ENCODE measurements at regions not wholly inside any gene's neighbourhood (a gene's known extent, or its start where the extent isn't known, plus 50 kb on each side); places are given as distances from the start of the nearest gene placed in this dataset.

- Histone ChIP-seq H3K79me2 (ENCODE audit: low read depth) (no peaks in the 10 kb centered on the region), H3K36me3 (no peaks in the 10 kb centered on the region), H3K9me3 (ENCODE audit: low read depth) (no peaks in the 10 kb centered on the region), H3K4me3 (no peak overlapping the region), H3K27ac (no peak overlapping the region), H3K9ac (no peak overlapping the region), H3K4me2 (no peak overlapping the region), H3K4me1 (no peaks in the 10 kb centered on the region), H2AFZ (replicated peaks) (no peak overlapping the region), H3F3A (ENCODE audit: low read depth) (no peaks in the 10 kb centered on the region), H4K20me1 (ENCODE audit: low read depth) (no peaks in the 10 kb centered on the region), H3K27me3 (no peaks in the 10 kb centered on the region)
- no peak for TF ChIP-seq CTCF (IDR thresholded peaks at IDR 0.05)
- TF ChIP-seq EZH2 (IDR thresholded peaks at IDR 0.05): no peak
- TF ChIP-seq EZH2phosphoT487 (IDR thresholded peaks at IDR 0.05): no peak
- Mint-ChIP-seq H3K4me3 (no peak overlapping the region), H3K27ac (no peak overlapping the region), H3K36me3 (no peaks in the 10 kb centered on the region), H3K27me3 (ENCODE audit: insufficient read depth, low read depth) (no peaks in the 10 kb centered on the region), H3K9me3 (no peaks in the 10 kb centered on the region), H3K4me1 (no peaks in the 10 kb centered on the region)
- no peak for DNase-seq (ENCODE audit: low spot score)
Observed at GRCh38 chr5:85017261-85017660, 632.6 kb upstream of the EDIL3 start.

- Mint-ChIP-seq H3K4me1 (peaks cover 10% of the 10 kb centered on the region), H3K4me3 (no peak overlapping the region), H3K27me3 (ENCODE audit: insufficient read depth, low read depth) (no peaks in the 10 kb centered on the region), H3K36me3 (no peaks in the 10 kb centered on the region), H3K27ac (no peak overlapping the region), H3K9me3 (no peaks in the 10 kb centered on the region)
- Histone ChIP-seq H3K9me3 (ENCODE audit: low read depth) (no peaks in the 10 kb centered on the region), H4K20me1 (ENCODE audit: low read depth) (no peaks in the 10 kb centered on the region), H3K27ac (no peak overlapping the region), H2AFZ (replicated peaks) (no peak overlapping the region), H3F3A (ENCODE audit: low read depth) (no peaks in the 10 kb centered on the region), H3K27me3 (no peaks in the 10 kb centered on the region), H3K36me3 (no peaks in the 10 kb centered on the region), H3K9ac (no peak overlapping the region), H3K4me1 (peaks cover 3% of the 10 kb centered on the region), H3K4me3 (no peak overlapping the region), H3K4me2 (peak overlapping the region; percentile 27), H3K79me2 (ENCODE audit: low read depth) (no peaks in the 10 kb centered on the region)
- TF ChIP-seq EZH2 (IDR thresholded peaks at IDR 0.05): no peak
- TF ChIP-seq CTCF (IDR thresholded peaks at IDR 0.05): no peak
- no peak for TF ChIP-seq EZH2phosphoT487 (IDR thresholded peaks at IDR 0.05)
- peak; percentile 21 for DNase-seq (ENCODE audit: low spot score)
Observed at GRCh38 chr5:85030316-85031084, 645.8 kb upstream of the EDIL3 start.

GRCh38 chr5:85049020-85049419 lies 664.3 kb upstream of the EDIL3 start:
- H3K9ac ChIP-seq: no peak overlapping the region

More at GRCh38 chr5:85049020-85049419, 664.3 kb upstream of the EDIL3 start:
- H3K4me3 ChIP-seq: no peak overlapping the region
- Mint-ChIP-seq H3K36me3 (no peaks in the 10 kb centered on the region), H3K27me3 (ENCODE audit: insufficient read depth, low read depth) (no peaks in the 10 kb centered on the region), H3K9me3 (peaks cover 2% of the 10 kb centered on the region), H3K4me3 (no peak overlapping the region), H3K4me1 (peaks cover 2% of the 10 kb centered on the region), H3K27ac (no peak overlapping the region)
- no peaks in the 10 kb centered on the region for H3K9me3 ChIP-seq (ENCODE audit: low read depth)
- no peaks in the 10 kb centered on the region for H3F3A ChIP-seq (ENCODE audit: low read depth)
- peak overlapping the region; percentile 31 for H2AFZ ChIP-seq (replicated peaks)
- H3K4me1 ChIP-seq: no peaks in the 10 kb centered on the region
- no peaks in the 10 kb centered on the region for H3K36me3 ChIP-seq
- H3K4me2 ChIP-seq: no peak overlapping the region
- no peak for TF ChIP-seq EZH2phosphoT487 (IDR thresholded peaks at IDR 0.05)
- TF ChIP-seq CTCF (IDR thresholded peaks at IDR 0.05): peak; percentile 60
- no peak for TF ChIP-seq EZH2 (IDR thresholded peaks at IDR 0.05)
- H4K20me1 ChIP-seq (ENCODE audit: low read depth): no peaks in the 10 kb centered on the region
- peak; percentile 55 for DNase-seq (ENCODE audit: low spot score)
- no peaks in the 10 kb centered on the region for H3K27me3 ChIP-seq
- H3K27ac ChIP-seq: no peak overlapping the region
- H3K79me2 ChIP-seq (ENCODE audit: low read depth): no peaks in the 10 kb centered on the region

Data from neural progenitor cell (in vitro differentiated cells).